HuH-7 (cell line): ENCODE measurements at regions not wholly inside any gene's neighbourhood (a gene's known extent, or its start where the extent isn't known, plus 50 kb on each side); places are given as distances from the start of the nearest gene placed in this dataset.

Experiments used
- DNase-seq: peaks from one replicate; pipeline ENCODE4 v3.0.0; 2011; ENCODE audit warnings: low spot score

DNA sequence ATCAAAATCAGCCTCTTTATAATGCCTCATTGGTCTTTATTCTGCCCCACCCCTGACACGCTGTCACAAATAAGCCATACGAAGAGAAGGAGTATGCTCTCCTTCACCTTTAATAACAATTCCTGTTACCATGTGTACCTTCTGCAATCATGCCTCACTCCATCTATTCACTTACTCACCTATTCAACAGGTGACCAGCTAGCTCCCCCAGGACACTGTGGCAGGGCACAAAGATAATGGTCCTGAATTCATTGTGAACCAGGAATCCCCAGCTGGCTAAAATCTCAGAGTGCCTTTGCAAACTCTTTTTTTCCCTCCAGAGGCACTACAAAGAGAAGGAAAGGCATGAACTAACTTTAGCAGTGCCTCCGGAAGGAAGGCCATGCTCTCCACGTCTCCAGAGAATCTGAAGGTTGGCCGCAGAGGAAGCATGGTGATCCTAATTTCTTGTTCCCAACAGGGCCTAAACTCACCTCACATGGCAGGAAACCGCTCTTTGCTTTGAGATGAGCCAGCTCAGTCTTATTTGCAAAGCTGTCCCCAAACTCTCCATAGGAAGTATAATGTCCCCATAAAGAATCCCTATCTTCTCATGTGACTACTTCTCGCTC lies 590.3 kb downstream of the BUD13 start:
- no peak for DNase-seq

DNA sequence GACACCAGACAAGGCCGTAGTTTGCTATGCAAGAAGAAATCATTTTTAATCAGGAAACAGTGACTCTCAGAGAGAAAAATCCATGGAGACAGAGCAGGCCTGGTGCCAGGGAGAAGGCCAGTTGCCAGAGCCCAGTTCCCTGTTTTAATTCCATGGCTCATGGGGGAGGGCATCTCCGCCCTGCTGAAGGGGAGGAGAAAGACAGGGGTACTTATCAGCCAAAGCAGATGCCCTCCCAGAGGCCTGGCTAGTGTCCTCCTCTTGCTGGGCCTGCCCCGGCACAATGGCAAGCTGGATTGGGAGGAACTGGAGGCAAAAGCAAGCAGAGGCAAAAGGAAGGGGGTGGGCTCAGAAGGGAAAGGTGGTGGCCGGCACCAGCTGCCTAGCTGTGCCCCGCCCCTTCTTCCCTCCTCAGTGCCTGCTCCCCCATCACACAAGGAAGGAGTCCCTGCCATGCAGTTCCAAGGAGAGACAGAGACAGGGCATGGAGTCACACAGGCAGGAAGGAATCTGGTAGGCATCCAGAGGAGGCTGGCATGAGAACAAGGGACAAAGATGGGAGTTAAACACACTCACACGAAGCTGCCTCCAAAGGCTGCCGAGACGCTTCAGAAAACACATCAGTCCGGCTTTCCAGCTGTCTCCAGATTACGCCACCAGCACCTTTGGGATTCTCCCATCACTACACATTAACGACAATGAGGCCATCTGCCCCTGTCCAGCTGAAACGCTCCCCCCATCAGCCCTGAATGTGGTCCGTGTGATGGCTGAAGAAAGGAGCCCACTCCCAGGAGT lies 591.8 kb downstream of the BUD13 start:
- no peak for DNase-seq

DNA sequence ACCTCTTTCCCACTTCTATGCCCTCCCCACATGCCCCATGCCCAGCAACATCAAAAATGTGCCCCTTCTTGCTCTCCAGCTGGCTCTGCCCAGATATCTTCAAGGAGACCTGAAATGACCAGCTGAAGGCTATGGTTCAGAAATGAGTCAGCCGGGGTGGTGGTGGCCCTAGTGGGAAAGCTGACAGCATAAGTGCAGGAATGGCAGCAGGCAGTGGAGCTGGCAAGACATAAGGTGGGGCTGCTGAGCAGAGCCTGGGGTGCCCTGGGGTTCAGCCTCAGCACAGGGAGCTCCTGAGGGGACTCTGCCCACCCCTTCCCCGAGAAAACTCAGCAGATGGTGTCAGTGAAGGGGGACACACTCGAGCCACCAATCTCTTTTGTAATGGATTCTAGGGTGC lies 593.4 kb downstream of the BUD13 start:
- DNase-seq, result no peak

DNA sequence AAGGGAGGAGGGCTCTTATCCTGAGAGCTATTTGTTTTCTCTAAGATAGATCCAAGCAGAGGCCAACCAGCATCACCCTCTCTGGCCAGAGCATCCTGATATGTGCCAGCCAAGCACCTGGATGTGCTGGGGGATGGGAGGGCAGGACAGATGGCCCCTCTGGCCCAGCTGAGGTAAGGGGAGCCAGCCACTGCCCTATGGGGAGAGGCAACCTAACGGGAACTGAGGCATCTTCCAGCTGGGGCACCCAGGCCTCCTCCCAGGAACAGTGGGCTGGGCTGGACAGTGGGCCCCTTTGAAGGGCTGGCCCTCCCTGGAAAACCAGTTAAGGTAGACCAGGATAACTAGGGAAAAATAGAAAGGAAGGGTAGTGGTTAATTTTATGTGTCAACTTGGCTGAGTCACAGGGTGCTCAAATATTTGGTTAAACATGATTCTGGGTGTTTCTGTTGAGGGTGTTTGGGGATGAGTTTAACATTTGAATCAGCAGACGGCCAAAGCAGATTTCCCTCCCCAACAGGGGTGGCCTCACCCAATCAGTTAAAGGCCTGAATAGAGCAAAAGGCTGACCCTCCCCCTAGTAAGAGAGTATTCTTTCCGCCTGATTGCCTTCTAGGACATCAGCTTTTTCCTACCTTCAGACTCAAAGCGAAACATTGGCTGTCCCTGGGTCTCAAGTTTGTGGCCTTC lies 595.1 kb downstream of the BUD13 start:
- DNase-seq, result no peak

DNA sequence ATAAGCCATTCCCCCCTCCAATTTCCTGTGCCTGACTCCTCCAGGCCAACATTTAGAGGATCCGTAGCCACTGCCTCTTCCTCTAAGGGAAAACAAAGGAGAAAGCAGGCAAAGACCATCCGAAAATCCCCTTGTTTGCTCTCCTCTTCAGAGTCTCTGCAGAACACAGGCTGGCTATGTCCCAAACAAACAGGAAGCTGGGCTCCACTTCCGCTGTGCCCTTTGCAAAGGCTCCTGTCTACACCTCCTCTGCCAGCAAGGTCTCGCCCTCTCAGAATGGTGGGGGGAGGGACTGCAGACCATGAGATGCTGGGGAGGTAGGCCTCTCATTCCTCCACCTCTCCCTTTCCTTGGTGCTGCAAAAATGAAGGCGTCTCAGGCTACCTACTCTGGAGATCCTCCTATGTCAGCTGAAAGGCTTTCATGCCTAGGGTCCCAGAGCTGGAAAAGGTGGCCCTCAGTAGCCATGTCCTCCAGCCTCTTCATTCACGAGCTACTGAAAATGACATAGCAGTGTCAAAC lies 596.2 kb downstream of the BUD13 start:
- no peak for DNase-seq

DNA sequence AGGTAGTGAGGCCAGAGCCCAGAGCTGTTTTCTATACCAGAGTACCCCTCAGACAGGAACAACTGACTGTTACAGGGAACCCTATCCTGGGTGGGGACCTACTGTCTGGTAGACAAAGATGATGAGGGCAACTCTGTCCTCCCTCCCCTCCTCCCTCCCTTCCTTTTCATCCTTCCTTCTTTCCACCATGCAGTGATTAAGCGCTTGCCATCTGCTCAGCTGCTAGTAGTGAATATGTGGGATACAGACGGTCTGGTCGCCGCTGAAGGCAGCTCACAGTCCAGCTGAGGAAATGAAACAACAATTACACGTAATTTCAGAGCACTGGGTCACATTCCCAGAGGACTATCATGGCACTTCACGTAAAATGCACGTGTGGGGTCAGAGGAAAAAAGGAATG lies 597.1 kb downstream of the BUD13 start:
- DNase-seq, result no peak

DNA sequence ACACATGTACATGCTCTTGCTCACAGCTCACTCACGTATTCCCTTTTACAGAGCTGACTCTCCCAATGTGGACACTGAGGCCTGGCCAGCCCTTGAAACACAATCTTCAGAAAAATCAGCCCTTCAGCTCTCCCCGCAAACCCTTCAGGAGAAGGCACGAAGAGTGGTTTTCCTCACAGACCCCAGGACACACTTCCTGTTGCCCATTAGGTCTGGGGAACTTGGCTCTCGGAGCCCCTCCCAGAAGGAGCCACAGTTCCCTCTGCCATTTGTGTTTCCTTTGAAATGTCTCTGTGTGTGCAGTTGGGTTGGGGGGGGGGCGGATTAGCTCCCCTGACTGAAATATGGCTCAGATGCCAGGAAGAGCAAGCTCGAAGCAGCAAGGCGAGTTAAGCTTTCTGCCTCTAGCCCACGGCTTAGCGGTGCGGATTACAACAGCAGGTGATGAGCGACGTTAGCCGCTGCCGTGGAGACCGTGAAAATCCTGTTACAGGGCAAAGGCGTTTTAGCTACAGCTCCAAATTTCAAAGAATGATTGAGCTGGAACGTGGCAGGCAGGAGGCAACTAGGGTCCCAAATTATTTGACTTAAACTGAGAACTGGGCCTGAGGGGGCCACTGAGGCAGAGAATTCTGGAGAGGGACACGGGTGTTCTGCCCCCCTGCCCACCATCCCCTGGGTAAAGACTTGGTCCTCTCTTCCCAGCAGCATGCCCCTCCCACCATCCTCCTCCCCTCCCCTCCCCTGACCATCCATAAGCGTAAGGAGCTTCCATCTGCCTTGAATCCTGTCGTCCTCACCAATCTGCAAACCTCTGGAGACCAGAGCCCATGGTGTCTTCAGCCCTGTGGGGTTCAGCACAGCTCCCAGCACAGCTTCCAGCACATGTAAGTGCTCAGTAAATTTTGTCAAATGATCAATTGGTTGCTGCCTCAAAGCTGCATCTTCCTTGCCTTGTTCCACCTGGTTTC lies 598.6 kb downstream of the BUD13 start:
- DNase-seq, result no peak

DNA sequence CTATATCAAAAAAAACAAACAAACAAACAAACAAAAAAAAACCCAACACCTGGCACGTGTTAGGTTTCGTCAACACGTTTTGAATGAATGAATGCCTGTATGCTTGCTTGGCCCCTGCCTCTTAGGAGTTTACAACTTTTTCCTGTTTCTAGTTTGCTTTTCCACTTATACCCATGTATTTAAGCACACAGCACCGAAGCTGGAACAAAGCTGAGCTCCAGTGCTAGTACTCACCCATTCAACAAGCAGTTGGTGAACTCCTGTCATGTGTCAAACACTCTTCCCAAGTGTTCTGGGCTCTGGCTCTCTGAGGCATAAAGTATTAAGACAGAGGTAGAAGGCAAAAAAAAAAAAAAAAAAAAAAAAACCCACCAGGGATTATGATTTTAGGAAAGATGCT lies 599.3 kb downstream of the BUD13 start:
- DNase-seq, result no peak

DNA sequence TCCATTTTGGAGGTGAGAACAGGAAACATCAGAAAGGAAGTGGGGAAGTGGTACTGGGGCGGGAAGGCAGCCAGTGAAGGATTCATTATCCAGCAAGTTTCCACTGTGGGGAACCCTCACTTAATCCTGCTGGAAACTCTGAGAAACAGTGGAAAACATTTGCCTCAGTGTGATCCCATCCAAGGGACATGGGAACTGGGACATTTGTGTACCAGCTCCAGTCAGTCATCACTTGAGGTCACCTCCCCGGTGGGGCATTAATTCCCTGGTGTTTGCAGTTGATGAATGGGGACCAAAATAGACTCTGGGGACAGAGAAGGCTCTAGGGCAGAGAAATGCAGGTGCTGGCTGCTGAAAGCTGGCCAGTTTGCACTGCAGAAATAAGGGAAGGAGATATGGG lies 599.9 kb downstream of the BUD13 start:
- DNase-seq, result no peak

DNA sequence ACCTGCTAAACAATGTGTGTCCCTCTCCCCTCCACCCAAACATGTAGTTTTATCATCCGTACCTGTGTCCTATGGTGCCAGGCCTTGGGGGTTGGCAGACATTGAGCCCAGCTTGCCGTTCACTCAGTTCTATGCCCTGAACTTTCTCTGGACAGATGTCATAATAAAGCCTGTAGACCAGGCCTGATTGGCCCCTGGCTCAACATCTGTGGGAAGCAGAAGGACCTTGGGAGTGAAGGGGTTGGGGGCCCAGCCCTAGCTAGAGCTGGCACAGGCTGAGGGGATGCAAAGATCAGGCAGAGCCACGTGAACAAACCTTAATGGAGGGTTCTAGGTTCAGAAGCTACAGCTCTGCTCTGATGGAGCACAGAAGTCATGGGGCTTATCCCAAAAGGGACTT lies 600.6 kb downstream of the BUD13 start:
- no peak for DNase-seq

DNA sequence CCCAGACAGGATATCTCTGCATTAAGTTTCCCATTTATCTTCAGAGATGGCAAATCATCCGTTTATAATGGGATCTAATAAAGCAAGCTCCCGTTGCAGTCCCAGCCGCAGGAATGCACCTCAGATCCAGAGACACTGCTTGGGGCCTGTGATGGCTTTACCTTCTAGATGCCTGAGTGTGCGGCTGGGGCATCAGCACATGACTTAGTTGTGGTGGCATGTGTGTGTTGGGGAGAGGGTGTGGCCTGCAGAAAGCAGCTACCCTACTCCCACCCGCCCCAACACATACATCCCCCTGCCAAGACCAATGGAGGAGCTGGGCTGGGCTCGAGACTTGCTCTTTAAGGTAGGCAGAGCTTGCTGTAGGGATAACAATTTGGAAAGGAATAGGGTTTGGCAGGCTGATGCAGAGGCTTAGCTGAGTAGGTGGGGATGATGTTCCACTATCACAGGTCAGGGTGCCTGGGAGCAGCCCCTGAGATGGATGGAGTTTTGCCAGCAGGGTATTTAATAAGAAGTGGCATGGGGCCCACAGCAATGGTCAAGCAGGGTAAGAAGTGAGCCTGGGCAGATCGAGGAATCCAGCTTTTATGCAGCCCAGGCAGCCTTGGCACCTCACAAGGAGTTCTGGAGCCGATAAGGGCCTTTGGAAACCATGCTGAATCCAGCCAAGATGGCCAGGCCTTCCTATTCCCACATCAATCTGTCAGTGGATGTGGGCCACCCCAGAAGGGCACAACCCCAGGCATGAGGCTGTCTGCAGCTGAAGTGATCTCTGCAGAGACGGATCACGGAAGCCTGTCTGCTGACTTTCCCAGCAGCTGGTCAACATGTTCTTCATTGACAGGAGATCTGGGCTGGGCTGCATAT lies 601.3 kb downstream of the BUD13 start:
- no peak for DNase-seq

DNA sequence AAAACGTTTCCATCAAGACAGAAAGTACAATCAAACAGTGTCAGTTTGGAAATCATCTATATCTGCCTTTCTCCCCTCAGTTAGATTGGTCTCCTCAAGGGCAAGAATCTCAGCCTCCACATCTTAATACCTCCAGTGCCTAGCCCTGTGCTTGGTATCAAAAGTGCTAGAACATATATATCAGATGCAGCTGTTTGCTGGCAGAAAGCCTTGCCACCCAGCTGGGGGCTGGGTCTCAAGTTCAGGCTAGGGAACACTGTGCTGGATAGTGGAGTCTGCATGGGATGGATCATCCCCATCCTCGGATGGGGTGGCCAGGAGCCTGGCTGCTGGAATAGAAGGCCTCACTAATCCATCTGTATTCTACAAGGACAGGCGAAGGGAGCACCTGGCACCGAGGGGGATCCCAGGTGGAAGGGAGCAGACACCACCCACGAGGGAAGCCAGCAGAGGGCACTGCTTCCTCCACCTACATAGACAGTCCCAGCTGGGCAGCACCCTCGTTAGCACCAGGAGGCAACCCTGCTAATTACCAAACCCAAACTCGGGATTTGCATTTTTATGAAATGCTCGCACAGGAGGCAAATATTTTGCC lies 602.2 kb downstream of the BUD13 start:
- DNase-seq, result peak; percentile 26

DNA sequence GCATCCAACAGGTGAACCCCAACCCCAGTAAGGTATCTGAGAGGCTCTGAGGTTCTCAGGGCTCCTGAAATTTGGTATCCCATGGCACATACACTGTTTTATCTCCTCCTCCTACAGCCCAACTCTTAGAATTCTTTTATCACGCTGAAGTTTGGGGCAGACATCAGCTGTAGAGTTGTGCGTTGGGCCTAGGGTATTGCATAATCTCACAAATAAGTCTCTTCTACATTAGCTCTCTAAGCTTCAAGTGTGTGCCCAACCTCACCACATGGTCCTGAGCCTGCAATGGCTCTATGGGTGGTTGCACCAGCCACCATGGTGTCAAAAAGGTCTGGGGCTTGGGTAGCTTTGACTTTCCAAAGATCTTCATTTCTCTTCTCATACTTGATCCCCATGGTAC lies 603.0 kb downstream of the BUD13 start:
- DNase-seq, result no peak

DNA sequence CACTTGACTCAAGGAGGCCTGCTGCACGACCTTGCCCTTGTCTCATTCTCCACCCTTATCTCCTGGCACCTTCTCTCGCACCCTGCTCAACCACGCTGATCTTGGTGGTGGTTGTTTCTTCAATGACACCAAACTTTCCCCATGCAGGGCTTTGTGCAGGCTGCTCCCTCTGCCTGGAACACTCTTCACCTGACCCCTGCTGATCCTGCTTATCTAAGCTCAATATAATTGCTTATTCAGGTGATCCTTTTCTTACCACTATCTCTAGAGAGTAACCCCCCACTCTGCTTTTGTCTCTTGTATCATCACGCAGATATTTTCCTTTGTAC lies 604.4 kb downstream of the BUD13 start:
- DNase-seq, result no peak

DNA sequence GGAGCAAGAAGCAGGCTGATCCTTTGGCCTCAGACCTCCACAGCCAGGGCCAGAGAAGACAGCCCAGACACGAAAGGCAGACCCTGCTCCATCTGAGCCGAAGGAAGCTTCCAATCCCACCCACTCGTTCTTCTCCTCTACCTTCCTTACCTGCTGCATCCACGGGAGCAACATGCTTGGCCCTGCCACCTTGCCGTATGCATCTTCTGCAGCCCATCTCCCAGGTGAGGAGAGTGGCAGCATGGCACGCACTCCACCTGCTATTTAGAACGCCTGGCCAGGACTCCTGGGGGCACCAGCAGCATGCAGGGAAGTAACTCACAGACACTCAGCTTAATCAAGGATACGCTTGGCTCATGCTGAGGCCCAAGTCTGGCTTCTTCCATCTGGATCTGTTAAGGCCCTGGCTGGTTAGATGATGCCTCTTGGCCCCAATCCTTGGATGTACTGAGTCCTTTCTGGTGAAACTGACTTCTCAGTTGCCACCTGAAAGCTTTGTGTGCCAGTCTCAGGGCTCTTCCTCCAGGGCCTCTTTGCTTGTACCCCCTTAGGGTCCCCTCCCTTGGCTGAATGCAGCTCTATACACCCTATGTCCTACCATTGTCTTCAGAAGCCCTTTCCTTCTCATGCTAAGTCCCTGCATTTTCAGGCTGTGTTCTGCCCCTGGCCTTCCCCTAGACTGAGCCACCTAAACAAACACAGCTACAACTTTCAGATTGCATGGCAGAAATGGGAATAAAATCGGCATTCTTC lies 604.9 kb downstream of the BUD13 start:
- DNase-seq, result no peak

DNA sequence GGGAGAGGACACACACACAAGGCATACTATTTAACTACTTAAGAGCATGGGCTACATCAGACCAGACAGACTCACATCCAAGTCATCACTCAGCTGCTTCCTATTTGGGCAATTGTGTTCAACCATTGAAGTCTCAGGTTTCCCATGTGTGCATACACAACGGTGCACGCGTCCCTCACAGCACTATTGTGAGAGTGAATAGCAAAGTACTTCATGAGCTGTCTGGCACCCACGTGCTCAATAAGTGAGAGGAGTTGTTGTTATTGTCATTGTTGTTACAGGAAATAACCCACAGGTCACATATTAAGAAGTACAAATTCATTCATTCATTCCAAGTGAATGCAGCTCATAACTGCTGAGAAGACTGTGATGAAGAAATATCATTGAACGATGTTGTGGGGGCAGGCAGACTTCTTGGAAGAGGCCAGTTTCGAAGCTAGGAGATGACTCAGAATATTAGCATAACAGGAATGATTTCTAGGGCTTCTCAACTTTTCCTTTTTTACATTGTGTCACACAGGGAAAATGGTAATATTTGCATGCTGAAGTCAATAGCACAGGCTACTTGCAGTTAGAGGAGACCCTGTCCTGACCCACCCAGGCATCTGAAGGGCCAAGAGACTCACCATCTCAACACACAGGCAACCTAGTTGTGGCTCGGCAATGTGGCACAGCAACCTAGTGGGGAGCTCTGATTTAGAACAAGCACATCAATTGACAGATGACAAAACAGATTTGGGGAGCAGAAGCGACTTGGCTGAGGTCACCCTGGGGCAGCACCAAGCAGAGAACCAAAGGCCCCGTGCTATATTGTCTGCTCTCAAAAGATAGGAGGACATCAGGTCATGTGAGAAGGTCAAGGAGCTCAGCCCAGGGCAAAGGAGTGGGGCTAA lies 606.0 kb downstream of the BUD13 start:
- no peak for DNase-seq

DNA sequence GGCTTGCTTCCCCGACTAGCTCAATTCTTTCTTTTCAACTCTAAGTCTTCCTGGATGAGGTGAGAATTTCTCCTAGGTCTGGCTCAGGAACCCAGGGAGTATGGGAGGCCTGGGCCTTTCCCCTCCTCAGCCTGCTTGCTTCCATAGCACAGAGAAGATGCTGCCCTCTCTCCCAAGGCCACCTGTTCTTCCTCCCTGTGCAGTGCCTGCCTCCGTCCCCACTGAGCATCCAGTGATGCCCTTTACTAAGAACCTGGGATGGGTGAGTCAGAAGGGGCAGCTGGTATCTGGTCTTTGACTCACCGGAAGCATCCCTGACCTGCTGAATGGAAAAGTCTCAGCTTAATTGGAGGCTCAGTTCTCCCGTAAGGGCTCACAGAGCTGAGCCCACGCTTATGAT lies 607.9 kb downstream of the BUD13 start:
- DNase-seq, result no peak

DNA sequence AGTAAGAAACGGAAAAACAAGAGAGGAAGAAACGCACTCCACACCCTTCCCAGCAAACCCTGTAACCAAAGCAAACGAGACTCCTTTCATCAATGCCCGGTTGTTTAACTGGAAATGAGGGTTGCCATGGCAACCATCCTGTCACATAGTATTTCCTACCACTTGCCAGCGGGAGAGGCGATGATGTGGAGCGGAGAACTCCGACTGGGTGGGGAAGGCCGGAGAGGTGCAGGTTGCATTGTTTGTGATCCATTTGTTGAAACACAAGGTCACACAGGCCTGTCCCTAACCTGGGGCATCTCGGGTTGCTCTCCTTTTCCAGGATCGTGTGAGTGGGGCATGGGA lies 609.9 kb downstream of the BUD13 start:
- no peak for DNase-seq
